T-helper 2 cell treated with Interferon-gamma antibody and Interleukin-4, amounts not matched to agents 5 μg/mL and 100 μg/mL, for 36 hours (primary cell): ENCODE measurements at regions not wholly inside any gene's neighbourhood (a gene's known extent, or its start where the extent isn't known, plus 50 kb on each side); places are given as distances from the start of the nearest gene placed in this dataset.

Experiments
- DNase-seq: peaks from one replicate; pipeline ENCODE4 v3.0.0; 2021; ENCODE audit warnings: low spot score
- H3K27ac Mint-ChIP-seq: one replicate; pipeline ENCODE4 v1.8.0; 2021; ENCODE audit warnings: mild to moderate bottlenecking, mixed read lengths
- H3K27me3 Mint-ChIP-seq: one replicate; pipeline ENCODE4 v1.8.0; 2021; ENCODE audit warnings: low read depth, mixed read lengths
- H3K36me3 Mint-ChIP-seq: one replicate; pipeline ENCODE4 v1.8.0; 2021; ENCODE audit warnings: low read depth, mixed read lengths
- H3K4me1 Mint-ChIP-seq: one replicate; pipeline ENCODE4 v1.8.0; 2021; ENCODE audit warnings: low read depth, mixed read lengths
- H3K4me3 Mint-ChIP-seq: one replicate; pipeline ENCODE4 v1.8.0; 2022; ENCODE audit warnings: mild to moderate bottlenecking, moderate library complexity, mixed read lengths
- H3K9me3 Mint-ChIP-seq: one replicate; pipeline ENCODE4 v1.8.0; 2021; ENCODE audit warnings: mixed read lengths

GRCh38 chr21:15491100-15491499 lies 238.7 kb upstream of the USP25 start:
- no peak for DNase-seq
- H3K4me1 Mint-ChIP-seq: no peaks in the 10 kb centered on the region

DNA sequence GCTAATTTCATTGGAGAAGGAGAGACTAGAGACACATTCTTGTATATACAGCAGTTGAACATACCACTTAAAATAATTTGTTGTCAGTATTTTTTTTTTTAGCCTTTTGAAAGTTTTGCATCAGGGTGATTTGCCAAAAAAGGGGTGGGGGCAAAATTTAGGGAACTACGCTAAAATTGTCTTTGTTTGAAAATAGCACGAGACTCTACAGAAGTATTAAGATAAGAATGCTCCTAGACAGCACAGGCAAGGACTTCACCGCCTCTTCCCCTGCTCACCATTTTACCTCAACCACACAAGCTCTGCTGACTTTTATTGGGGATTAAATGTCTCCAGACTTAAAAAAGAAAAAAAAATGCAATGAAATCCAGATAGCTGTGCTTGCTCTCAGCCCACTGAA lies 236.1 kb upstream of the USP25 start:
- no peak overlapping the region for H3K27ac Mint-ChIP-seq
- no peaks in the 10 kb centered on the region for H3K4me1 Mint-ChIP-seq
- H3K36me3 Mint-ChIP-seq: no peaks in the 10 kb centered on the region
- no peaks in the 10 kb centered on the region for H3K27me3 Mint-ChIP-seq
- H3K4me3 Mint-ChIP-seq: no peak overlapping the region
- no peaks in the 10 kb centered on the region for H3K9me3 Mint-ChIP-seq
- no peak for DNase-seq

More at GRCh38 chr21:15491100-15491499, 238.7 kb upstream of the USP25 start:
- H3K4me3 Mint-ChIP-seq: no peak overlapping the region
- no peaks in the 10 kb centered on the region for H3K27me3 Mint-ChIP-seq
- no peak overlapping the region for H3K27ac Mint-ChIP-seq
- no peaks in the 10 kb centered on the region for H3K36me3 Mint-ChIP-seq
- no peaks in the 10 kb centered on the region for H3K9me3 Mint-ChIP-seq

GRCh38 chr21:15494481-15494880 lies 235.3 kb upstream of the USP25 start:
- Mint-ChIP-seq H3K9me3 (no peaks in the 10 kb centered on the region), H3K27ac (no peak overlapping the region), H3K4me3 (no peak overlapping the region), H3K4me1 (no peaks in the 10 kb centered on the region), H3K27me3 (no peaks in the 10 kb centered on the region), H3K36me3 (no peaks in the 10 kb centered on the region)
- DNase-seq: no peak

- Mint-ChIP-seq H3K4me3 (no peak overlapping the region), H3K4me1 (no peaks in the 10 kb centered on the region), H3K9me3 (no peaks in the 10 kb centered on the region), H3K36me3 (no peaks in the 10 kb centered on the region), H3K27me3 (peaks cover 4% of the 10 kb centered on the region), H3K27ac (no peak overlapping the region)
- no peak for DNase-seq
Observed at GRCh38 chr21:15495965-15496364, 233.8 kb upstream of the USP25 start.

DNA sequence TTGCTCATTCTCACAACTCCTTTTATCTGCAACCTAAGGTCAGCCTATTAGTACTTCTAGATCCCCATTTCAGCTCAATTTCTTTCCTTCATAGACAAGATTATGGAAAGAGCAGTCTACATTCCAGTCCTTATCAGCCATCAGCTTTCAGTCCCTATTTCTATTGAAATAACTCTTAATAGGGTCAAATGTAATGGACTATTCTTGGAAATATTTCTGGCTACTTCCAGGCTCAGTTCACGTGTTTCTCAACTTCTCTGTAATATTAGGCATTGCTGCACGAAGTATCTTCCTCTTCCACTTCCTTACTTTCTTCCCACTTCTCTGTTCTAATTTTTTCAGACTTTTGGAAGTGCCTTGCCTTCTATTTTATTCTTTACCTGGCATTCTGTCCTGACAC lies 232.9 kb upstream of the USP25 start:
- Mint-ChIP-seq H3K27me3 (peaks cover 6% of the 10 kb centered on the region), H3K4me3 (no peak overlapping the region), H3K36me3 (no peaks in the 10 kb centered on the region), H3K27ac (no peak overlapping the region), H3K4me1 (no peaks in the 10 kb centered on the region), H3K9me3 (no peaks in the 10 kb centered on the region)
- DNase-seq: no peak

DNA sequence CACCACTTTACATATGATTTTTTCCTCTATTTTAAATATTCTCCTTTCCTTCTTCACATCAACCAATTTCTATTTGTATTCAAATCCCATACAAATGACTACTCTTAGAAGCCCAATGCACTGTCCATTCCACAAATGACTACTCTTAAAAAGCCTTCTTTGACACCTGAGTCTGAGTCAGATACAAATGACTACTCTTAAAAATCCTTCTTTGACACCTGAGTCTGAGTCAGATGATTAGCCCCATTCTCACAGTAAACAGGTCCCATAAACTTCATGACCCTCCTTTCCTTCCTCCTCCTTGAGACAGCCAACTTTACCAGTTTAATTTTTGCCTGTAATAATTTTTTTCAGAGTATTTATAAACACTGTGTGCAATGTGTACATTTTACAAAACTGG lies 231.3 kb upstream of the USP25 start:
- Mint-ChIP-seq H3K9me3 (no peaks in the 10 kb centered on the region), H3K4me3 (no peak overlapping the region), H3K36me3 (no peaks in the 10 kb centered on the region), H3K27me3 (peaks cover 10% of the 10 kb centered on the region), H3K4me1 (no peaks in the 10 kb centered on the region), H3K27ac (no peak overlapping the region)
- DNase-seq: no peak

DNA sequence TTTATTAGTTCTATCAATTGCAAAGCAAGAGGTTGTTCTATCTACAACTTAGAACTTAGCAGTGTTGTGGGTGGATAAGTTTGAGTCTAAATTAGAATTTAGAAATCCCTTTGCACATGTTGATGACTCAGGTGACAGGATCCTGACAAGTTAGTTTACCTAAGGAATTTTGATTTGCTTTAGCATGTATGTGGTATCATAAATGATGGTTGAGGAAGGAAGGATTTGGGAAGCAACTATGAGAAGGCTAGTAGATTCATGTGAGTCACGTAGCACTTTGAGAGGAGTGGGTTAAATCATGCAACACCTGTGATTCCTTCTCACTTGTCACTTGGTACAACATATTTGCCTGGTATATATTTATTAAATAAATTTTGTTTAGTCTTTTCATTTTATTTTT lies 223.7 kb upstream of the USP25 start:
- no peak overlapping the region for H3K4me3 Mint-ChIP-seq

GRCh38 chr21:15508554-15508953 lies 221.2 kb upstream of the USP25 start:
- Mint-ChIP-seq H3K27me3 (no peaks in the 10 kb centered on the region), H3K9me3 (no peaks in the 10 kb centered on the region), H3K4me1 (peaks cover under 1% of the 10 kb centered on the region), H3K4me3 (no peak overlapping the region), H3K36me3 (no peaks in the 10 kb centered on the region), H3K27ac (no peak overlapping the region)
- no peak for DNase-seq

More for the DNA sequence above, 223.7 kb upstream of the USP25 start:
- Mint-ChIP-seq H3K27ac (no peak overlapping the region), H3K4me1 (no peaks in the 10 kb centered on the region), H3K36me3 (no peaks in the 10 kb centered on the region), H3K9me3 (no peaks in the 10 kb centered on the region), H3K27me3 (peaks cover 6% of the 10 kb centered on the region)
- DNase-seq: no peak

GRCh38 chr21:15514073-15514946 lies 215.5 kb upstream of the USP25 start:
- Mint-ChIP-seq H3K36me3 (peaks cover 2% of the 10 kb centered on the region), H3K4me1 (peaks cover 15% of the 10 kb centered on the region), H3K27me3 (no peaks in the 10 kb centered on the region)

GRCh38 chr21:15515908-15516307 lies 213.9 kb upstream of the USP25 start:
- Mint-ChIP-seq H3K27ac (no peak overlapping the region), H3K4me3 (no peak overlapping the region), H3K4me1 (peaks cover 19% of the 10 kb centered on the region), H3K9me3 (peaks cover 14% of the 10 kb centered on the region), H3K27me3 (no peaks in the 10 kb centered on the region), H3K36me3 (peaks cover 5% of the 10 kb centered on the region)
- no peak for DNase-seq

More at GRCh38 chr21:15514073-15514946, 215.5 kb upstream of the USP25 start:
- peak overlapping the region; percentile 64 for H3K4me3 Mint-ChIP-seq
- DNase-seq: peak; percentile 65
- H3K9me3 Mint-ChIP-seq: peaks cover 5% of the 10 kb centered on the region
- H3K27ac Mint-ChIP-seq: peak overlapping the region; percentile 82

DNA sequence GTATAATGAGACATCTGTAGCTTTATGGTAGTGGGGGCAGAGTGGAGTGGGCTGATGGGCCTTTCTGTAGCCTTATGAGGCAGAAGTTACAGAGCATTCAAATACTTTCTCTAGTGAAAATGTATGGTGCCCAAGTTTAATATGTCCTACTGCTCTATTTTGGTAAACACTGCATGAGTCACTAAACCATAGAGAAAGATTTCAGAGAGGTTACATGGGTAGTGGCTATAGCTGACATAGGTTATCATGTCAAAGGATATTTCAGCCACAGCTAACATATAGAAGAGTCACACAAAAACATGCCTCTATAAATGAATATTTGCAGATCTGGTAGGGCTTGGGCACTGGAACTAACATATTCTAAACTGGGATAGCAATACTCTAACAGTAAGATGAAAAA lies 212.4 kb upstream of the USP25 start:
- Mint-ChIP-seq H3K4me1 (peaks cover 22% of the 10 kb centered on the region), H3K9me3 (peaks cover 14% of the 10 kb centered on the region), H3K4me3 (no peak overlapping the region), H3K36me3 (peaks cover 5% of the 10 kb centered on the region), H3K27me3 (no peaks in the 10 kb centered on the region), H3K27ac (no peak overlapping the region)
- DNase-seq: no peak

- Mint-ChIP-seq H3K36me3 (peaks cover 5% of the 10 kb centered on the region), H3K27ac (no peak overlapping the region), H3K4me1 (peaks cover 7% of the 10 kb centered on the region), H3K27me3 (no peaks in the 10 kb centered on the region), H3K9me3 (peaks cover 14% of the 10 kb centered on the region), H3K4me3 (no peak overlapping the region)
- DNase-seq: no peak
Observed at GRCh38 chr21:15520811-15521643, 208.8 kb upstream of the USP25 start.

DNA sequence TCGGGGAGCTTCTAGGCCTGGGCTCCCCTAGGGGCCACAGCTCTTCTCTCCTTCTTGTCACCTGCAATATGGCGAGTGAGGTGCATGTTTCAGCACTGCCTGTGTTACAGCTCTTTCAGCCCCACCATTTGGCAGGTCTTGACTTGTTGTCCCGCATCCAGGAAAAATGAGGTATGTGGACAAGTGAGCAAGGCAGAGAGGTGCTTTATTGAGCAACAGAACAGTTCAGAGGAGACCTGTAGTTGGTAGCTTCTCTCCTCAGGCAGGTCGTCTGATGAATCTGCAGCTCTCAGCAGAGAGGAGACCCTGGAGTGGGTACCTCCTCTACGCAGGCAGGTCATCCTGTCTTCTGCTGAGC lies 208.2 kb upstream of the USP25 start:
- Mint-ChIP-seq H3K9me3 (peaks cover 14% of the 10 kb centered on the region), H3K4me3 (no peak overlapping the region), H3K27ac (no peak overlapping the region), H3K36me3 (peaks cover 5% of the 10 kb centered on the region), H3K27me3 (no peaks in the 10 kb centered on the region), H3K4me1 (peaks cover 7% of the 10 kb centered on the region)
- DNase-seq: no peak

DNA sequence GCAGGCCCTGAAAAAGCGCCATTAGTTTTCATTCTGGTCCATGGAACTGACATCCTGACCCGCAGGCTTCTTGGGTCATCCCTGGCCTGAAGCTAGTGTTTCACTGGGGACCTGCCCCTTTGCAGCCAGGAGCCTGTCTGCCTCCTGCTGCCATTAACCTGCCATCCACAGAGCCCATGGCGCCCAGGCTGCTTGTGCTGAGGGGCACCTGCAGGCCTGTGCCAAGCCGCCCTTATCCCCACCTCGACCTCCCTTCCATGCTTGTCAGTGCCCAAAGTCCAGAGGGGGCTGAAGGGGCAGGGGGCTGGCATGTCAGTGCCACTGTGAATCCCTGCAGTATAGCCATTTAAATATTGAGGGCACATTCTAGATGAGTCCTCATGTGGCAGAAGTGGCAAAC lies 207.6 kb upstream of the USP25 start:
- peaks cover 14% of the 10 kb centered on the region for H3K9me3 Mint-ChIP-seq
- DNase-seq: no peak
- H3K27me3 Mint-ChIP-seq: no peaks in the 10 kb centered on the region
- H3K27ac Mint-ChIP-seq: no peak overlapping the region
- no peak overlapping the region for H3K4me3 Mint-ChIP-seq
- H3K36me3 Mint-ChIP-seq: peaks cover 5% of the 10 kb centered on the region
- peaks cover 11% of the 10 kb centered on the region for H3K4me1 Mint-ChIP-seq
